ENCODE measurements at regions not wholly inside any gene's neighbourhood (a gene's known extent, or its start where the extent isn't known, plus 50 kb on each side); places are given as distances from the start of the nearest gene placed in this dataset.

DNA sequence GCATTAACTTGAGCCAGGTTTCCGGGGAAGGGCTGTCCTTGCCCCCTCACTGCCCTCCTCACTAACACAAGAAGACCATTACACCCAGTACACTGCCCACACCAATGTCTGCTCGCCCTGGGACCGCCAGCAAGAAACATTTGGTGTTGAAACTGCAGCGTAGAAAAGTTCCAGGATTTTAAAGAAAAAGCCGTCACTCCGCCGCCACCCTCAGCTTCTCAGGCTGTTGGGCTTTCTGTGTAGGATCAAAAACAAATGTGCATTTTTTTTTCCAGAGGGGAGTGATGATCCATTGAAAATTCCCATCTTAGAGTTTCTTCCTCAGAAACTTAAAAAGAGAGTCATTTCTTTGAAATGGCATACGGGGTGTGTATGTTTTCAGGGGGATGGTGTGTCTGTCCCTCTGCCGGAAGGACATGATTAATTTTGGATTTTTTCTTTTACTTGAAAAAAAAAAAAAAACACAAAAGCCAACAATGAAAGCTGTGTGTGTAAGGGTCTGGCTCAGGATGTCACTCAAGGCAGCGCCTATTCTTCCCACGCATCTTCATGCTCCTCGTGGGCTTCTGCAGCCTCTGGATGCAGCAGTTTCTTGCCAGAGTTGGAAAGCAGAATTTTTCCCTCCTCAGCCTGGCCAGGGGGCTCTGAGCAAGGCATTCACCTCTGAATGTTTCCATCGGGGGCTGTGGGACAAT, 184.9 kb downstream of the GLI2 start:
- Histone ChIP-seq H3K27me3 (no peaks in the 10 kb centered on the region), H3K9me3 (no peaks in the 10 kb centered on the region), H3K4me1 (peaks cover 0 to 41% (median 16%) of the 10 kb centered on the region in 4 donors), H3K27ac (peak overlapping the region; percentile 46 to 83 (median 72)), H3K36me3 (no peaks in the 10 kb centered on the region), H3K4me3 (no peak overlapping the region)
- TF ChIP-seq, protein P1, sequence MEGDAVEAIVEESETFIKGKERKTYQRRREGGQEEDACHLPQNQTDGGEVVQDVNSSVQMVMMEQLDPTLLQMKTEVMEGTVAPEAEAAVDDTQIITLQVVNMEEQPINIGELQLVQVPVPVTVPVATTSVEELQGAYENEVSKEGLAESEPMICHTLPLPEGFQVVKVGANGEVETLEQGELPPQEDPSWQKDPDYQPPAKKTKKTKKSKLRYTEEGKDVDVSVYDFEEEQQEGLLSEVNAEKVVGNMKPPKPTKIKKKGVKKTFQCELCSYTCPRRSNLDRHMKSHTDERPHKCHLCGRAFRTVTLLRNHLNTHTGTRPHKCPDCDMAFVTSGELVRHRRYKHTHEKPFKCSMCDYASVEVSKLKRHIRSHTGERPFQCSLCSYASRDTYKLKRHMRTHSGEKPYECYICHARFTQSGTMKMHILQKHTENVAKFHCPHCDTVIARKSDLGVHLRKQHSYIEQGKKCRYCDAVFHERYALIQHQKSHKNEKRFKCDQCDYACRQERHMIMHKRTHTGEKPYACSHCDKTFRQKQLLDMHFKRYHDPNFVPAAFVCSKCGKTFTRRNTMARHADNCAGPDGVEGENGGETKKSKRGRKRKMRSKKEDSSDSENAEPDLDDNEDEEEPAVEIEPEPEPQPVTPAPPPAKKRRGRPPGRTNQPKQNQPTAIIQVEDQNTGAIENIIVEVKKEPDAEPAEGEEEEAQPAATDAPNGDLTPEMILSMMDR (IDR thresholded peaks at IDR 0.05) = no peak
- TF ChIP-seq POLR2A (IDR thresholded peaks at IDR 0.05) = no peak
- no peak for TF ChIP-seq EP300 (IDR thresholded peaks at IDR 0.05)
- 37 to 46% methylated on average over 13 of the region's 13 CpGs for WGBS, 2 donors
- DNase-seq (ENCODE audit: low spot score in 2 of 2) = no peak

DNA sequence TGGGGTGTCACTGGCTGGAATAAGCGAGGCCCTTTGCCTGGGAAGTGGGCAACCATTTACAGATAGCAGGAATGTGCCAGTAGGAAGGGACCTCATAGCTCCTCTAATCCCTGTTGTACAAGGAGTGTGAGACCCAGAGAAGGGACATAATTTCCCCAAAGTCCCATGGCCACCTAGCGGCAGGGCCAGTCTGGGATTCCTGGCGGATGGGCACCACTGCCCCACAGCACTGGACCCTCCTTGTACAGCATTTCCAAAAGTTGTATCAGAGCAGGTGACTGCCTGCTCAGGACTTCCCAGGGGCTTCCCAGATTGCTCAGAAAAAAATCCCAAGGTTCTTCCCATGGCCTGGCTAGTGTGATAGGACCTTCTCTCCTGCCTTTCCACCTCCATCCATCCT, 185.8 kb downstream of the GLI2 start:
- no peaks in the 10 kb centered on the region for H3K36me3 ChIP-seq
- DNase-seq (ENCODE audit: low spot score in 2 of 2) = no peak
- TF ChIP-seq, protein P1 (IDR thresholded peaks at IDR 0.05) = no peak
- TF ChIP-seq POLR2A (IDR thresholded peaks at IDR 0.05) = no peak
- no peak for TF ChIP-seq EP300 (IDR thresholded peaks at IDR 0.05)
- H3K4me1 ChIP-seq = peaks cover 0 to 33% (median 11%) of the 10 kb centered on the region in 4 donors
- no peaks in the 10 kb centered on the region for H3K9me3 ChIP-seq
- peak overlapping the region in 1 of 4 donors; percentile 78 for H3K27ac ChIP-seq
- H3K4me3 ChIP-seq = no peak overlapping the region
- 94 to 100% methylated on average over 1 to 3 of the region's 3 CpGs for WGBS, 2 donors
- no peaks in the 10 kb centered on the region for H3K27me3 ChIP-seq

DNA sequence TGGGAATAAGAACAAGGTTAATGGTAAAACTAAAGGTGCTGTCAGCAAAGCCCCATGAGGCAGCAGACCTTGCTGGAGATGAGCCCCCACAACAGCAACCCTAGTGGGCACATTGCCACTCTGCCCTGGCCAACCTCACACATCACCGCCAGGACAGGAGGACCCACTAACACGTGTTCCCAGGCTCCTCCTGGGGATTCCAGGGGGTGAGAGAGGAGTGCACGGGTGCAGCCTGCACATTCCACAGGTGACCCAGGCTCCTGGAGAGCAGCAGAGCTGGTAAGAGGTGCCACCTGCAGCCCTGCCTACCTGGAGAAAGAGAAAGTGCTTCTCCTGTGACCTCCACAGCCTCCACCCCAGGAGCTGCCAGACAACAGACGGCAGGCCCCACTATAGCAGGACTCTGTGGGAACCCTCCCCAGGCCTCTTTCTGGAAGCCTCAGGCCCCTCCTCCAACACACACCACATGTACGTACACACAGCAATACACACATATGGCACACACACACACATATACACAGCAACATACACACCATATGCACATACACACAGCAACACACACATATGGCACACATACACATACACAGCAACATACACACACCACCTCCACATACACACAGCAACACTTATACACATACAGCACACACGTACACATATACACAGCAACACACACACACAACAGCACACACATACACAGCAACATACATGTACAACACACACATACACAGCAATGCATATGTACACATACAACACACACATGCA, 187.1 kb downstream of the GLI2 start:
- Histone ChIP-seq H3K36me3 (peaks cover 0 to 6% (median 0%) of the 10 kb centered on the region in 3 donors), H3K9me3 (no peaks in the 10 kb centered on the region), H3K27me3 (no peaks in the 10 kb centered on the region), H3K4me1 (peaks cover 0 to 27% (median 11%) of the 10 kb centered on the region in 4 donors), H3K4me3 (no peak overlapping the region), H3K27ac (no peak overlapping the region)
- no peak for DNase-seq (ENCODE audit: low spot score in 2 of 2)
- WGBS, 2 donors = 85 to 89% methylated on average over 6 of the region's 6 CpGs
- TF ChIP-seq POLR2A (IDR thresholded peaks at IDR 0.05) (no peak), EP300 (IDR thresholded peaks at IDR 0.05) (no peak)
- TF ChIP-seq, protein P1 (IDR thresholded peaks at IDR 0.05) = no peak

DNA sequence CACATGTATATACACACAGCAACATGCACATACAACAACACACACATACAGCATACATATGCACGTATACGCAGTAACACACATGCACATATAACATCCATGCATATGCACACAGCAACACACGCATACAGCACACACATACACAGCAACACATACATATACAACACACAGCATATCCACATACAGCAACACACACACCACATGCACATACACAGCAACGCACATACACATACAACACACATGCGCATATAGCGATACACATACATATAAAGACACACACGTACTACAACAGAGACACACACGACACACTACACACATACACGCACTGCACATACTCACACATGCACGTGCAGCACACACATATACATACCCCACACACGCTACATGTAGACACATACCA, 187.8 kb downstream of the GLI2 start:
- WGBS, 2 donors = 96 to 97% methylated on average over 11 of the region's 11 CpGs
- TF ChIP-seq, protein P1 (IDR thresholded peaks at IDR 0.05) = no peak
- TF ChIP-seq POLR2A (IDR thresholded peaks at IDR 0.05) (no peak), EP300 (IDR thresholded peaks at IDR 0.05) (no peak)
- Histone ChIP-seq H3K9me3 (no peaks in the 10 kb centered on the region), H3K4me1 (peaks cover 0 to 27% (median 11%) of the 10 kb centered on the region in 4 donors), H3K27ac (no peak overlapping the region), H3K36me3 (peaks cover 0 to 12% (median 0%) of the 10 kb centered on the region in 3 donors), H3K4me3 (no peak overlapping the region), H3K27me3 (no peaks in the 10 kb centered on the region)
- DNase-seq (ENCODE audit: low spot score in 2 of 2) = no peak

DNA sequence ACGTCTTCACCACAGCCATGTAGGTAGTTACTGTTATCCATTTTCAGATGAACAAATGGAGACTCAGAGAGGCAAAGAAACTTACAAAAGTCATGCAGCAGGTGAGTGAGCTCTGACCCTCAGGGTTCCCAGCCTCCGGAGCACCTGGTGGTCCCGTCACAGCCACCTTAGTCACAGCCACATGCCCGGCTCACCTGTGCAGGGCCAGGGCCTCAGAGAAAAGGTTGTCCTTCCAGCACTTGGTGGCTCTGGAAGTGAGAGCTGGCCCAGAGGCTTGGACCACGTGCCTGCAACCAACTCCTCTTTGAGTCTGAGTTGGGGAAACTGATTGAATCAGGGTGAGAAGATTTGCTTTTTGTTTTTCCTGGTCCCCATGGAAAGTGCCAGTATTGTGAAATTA, 189.3 kb downstream of the GLI2 start:
- TF ChIP-seq POLR2A (IDR thresholded peaks at IDR 0.05) (no peak), EP300 (IDR thresholded peaks at IDR 0.05) (no peak)
- TF ChIP-seq, protein P1 (IDR thresholded peaks at IDR 0.05) = no peak
- no peak overlapping the region for H3K4me3 ChIP-seq
- no peaks in the 10 kb centered on the region for H3K27me3 ChIP-seq
- peaks cover 0 to 17% (median 5%) of the 10 kb centered on the region in 4 donors for H3K4me1 ChIP-seq
- H3K36me3 ChIP-seq = peaks cover 0 to 16% (median 0%) of the 10 kb centered on the region in 3 donors
- 93 to 98% methylated on average over 5 of the region's 5 CpGs for WGBS, 2 donors
- no peak overlapping the region for H3K27ac ChIP-seq
- no peak for DNase-seq (ENCODE audit: low spot score in 2 of 2)
- no peaks in the 10 kb centered on the region for H3K9me3 ChIP-seq
